ENCODE measurements at regions not wholly inside any gene's neighbourhood (a gene's known extent, or its start where the extent isn't known, plus 50 kb on each side); places are given as distances from the start of the nearest gene placed in this dataset.

DNA sequence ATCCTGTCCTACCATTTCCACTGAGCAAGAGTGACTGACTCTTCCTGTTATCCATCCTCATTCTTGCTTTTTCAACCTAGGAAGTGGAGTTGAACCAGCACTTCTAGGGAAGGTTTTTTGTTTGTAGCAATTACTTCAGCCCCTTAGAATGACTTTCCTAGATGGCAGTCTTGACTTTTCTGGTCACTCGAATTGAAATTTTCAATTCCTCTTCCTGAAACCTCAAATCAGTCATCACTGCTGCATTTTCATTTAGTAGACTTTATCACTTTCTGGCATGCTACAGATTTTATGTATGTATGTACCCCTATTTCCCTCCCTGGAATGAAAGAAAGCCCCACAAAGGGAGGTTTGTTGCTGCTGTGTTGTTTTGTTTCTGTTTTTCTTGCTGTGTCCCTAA, 915.9 kb downstream of the PCDH17 start:
- ChIA-PET POLR2A (ENCODE audit: unreplicated experiment) (no interaction called here), CTCF (no interaction called here)
- Histone ChIP-seq H3K4me1 (replicated peaks; ENCODE audit: insufficient read depth) (no peaks in the 10 kb centered on the region), H3K36me3 (ENCODE audit: low read depth) (no peaks in the 10 kb centered on the region), H4K20me1 (ENCODE audit: insufficient read depth) (peaks cover 4% of the 10 kb centered on the region; the same call in 1 of the 2 replicates), H3K9me3 (ENCODE audit: insufficient read depth, low read depth) (no peaks in the 10 kb centered on the region), H3K79me2 (ENCODE audit: low read depth) (no peaks in the 10 kb centered on the region), H3K27ac (no peak overlapping the region), H3K4me2 (no peak overlapping the region), H2AFZ (no peak overlapping the region), H3K4me3 (no peak overlapping the region), H3F3A (ENCODE audit: insufficient read depth, low read depth) (no peaks in the 10 kb centered on the region), H3K27me3 (ENCODE audit: insufficient read depth, low read depth) (no peaks in the 10 kb centered on the region), H3K9me2 (ENCODE audit: insufficient read depth) (no peaks in the 10 kb centered on the region)
- TF ChIP-seq CTCF (conservative IDR thresholded peaks at IDR 0.05): no peak
- TF ChIP-seq EZH2 (IDR thresholded peaks at IDR 0.05; ENCODE audit: low read depth): no peak
- BruUV-seq (replicated peaks): no TSS peak
- intact Hi-C loops (cut with micrococcal nuclease; ENCODE audit: unreplicated experiment): no loop called here
- no peak for DNase-seq

DNA sequence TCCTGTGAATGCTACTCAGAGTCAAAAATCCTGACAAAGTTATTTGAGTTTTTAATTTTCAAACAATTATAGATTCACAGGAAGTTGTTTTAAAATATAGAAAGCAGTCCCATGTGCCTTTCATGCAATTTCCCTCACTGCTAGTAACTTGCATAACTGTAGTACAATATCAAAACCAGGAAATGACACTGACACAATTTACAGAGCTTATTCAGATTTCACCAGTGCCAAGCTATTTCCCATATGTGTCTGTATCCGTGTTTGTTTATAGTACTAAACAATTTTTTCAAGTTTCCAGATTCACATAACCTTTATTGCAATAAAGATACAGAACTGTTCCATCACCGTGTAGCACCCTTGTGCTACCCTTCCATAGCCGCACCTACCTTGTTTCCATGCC, 934.6 kb downstream of the PCDH17 start:
- TF ChIP-seq CTCF (conservative IDR thresholded peaks at IDR 0.05) (no peak), EZH2 (IDR thresholded peaks at IDR 0.05; ENCODE audit: low read depth) (no peak)

DNA sequence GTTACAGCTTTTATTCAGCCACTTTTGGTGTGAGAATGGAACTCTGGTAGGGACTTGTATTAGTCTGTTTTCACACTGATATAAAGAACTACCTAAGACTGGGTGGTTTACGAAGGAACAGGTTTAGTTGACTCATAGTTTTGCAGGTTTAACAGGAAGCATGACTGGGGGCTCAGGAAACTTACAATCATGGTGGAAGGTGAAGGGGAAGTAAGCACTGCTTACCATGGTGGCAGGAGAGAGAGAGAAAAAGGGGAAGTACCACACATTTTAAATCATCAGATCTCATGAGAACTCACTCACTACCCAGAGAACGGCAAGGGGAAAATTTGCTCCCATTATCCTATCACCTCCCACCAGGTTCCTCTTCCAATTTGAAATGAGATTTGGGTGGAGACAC, 942.2 kb downstream of the PCDH17 start:
- Histone ChIP-seq H4K20me1 (ENCODE audit: insufficient read depth) (no peaks in the 10 kb centered on the region), H3K4me3 (no peak overlapping the region), H3F3A (ENCODE audit: insufficient read depth, low read depth) (no peaks in the 10 kb centered on the region), H3K4me1 (replicated peaks; ENCODE audit: insufficient read depth) (no peaks in the 10 kb centered on the region), H3K9me3 (ENCODE audit: insufficient read depth, low read depth) (no peaks in the 10 kb centered on the region), H3K9me2 (ENCODE audit: insufficient read depth) (peaks cover 5% of the 10 kb centered on the region; the same call in 1 of the 2 replicates), H2AFZ (no peak overlapping the region), H3K79me2 (ENCODE audit: low read depth) (no peaks in the 10 kb centered on the region), H3K36me3 (ENCODE audit: low read depth) (no peaks in the 10 kb centered on the region), H3K4me2 (no peak overlapping the region), H3K27ac (no peak overlapping the region), H3K27me3 (ENCODE audit: insufficient read depth, low read depth) (no peaks in the 10 kb centered on the region)
- TF ChIP-seq CTCF (conservative IDR thresholded peaks at IDR 0.05) (no peak), EZH2 (IDR thresholded peaks at IDR 0.05; ENCODE audit: low read depth) (no peak)
- intact Hi-C loops (cut with micrococcal nuclease; ENCODE audit: unreplicated experiment): no loop called here
- ChIA-PET CTCF (no interaction called here), POLR2A (ENCODE audit: unreplicated experiment) (no interaction called here)
- no TSS peak for BruUV-seq (replicated peaks)
- DNase-seq: no peak

More for the DNA sequence above, 934.6 kb downstream of the PCDH17 start:
- Histone ChIP-seq H3K4me1 (replicated peaks; ENCODE audit: insufficient read depth) (no peaks in the 10 kb centered on the region), H3K27ac (no peak overlapping the region), H3K9me2 (ENCODE audit: insufficient read depth) (no peaks in the 10 kb centered on the region), H3K4me3 (no peak overlapping the region), H2AFZ (no peak overlapping the region), H3K36me3 (ENCODE audit: low read depth) (no peaks in the 10 kb centered on the region), H3K9me3 (ENCODE audit: insufficient read depth, low read depth) (no peaks in the 10 kb centered on the region), H3F3A (ENCODE audit: insufficient read depth, low read depth) (no peaks in the 10 kb centered on the region), H3K79me2 (ENCODE audit: low read depth) (no peaks in the 10 kb centered on the region), H4K20me1 (ENCODE audit: insufficient read depth) (no peaks in the 10 kb centered on the region), H3K4me2 (no peak overlapping the region), H3K27me3 (ENCODE audit: insufficient read depth, low read depth) (no peaks in the 10 kb centered on the region)
- BruUV-seq (replicated peaks): no TSS peak
- intact Hi-C loops (cut with micrococcal nuclease; ENCODE audit: unreplicated experiment): no loop called here
- ChIA-PET POLR2A (ENCODE audit: unreplicated experiment) (no interaction called here), CTCF (no interaction called here)
- DNase-seq: no peak
